HCT116 (cell line): ENCODE measurements at regions not wholly inside any gene's neighbourhood (a gene's known extent, or its start where the extent isn't known, plus 50 kb on each side); places are given as distances from the start of the nearest gene placed in this dataset.
A peak's percentile ranks its signal among the peaks of the same experiment; 100 is the strongest.

Experiments used
- ATAC-seq: fragments of 200-7000 bp; cut with Tn5 transposase; 2 replicates; pipeline ENCODE4 v1.9.1; 2020; ENCODE audit warnings: mild to moderate bottlenecking, moderate library complexity
- BruUV-seq: library from RNA; stranded (reverse); fragments of 400-500 nt; replicated peaks from 2 replicates; lab custom pipeline; 2021; lab: Mats Ljungman, UMichigan
- CTCF ChIA-PET: fragments of 300-600 bp; sonication (Branson Sonifier 250); formaldehyde crosslinking; loops from one replicate; lab custom pipeline; 2021; ENCODE audit warnings: antibody characterized with exemption; lab: Charles Lee
- POLR2A ChIA-PET: fragments of 300-600, 350-600 bp; sonication (Branson Sonifier 250); formaldehyde crosslinking; loops from one replicate; lab custom pipeline; 2021; ENCODE audit warnings: antibody characterized with exemption; lab: Charles Lee
- RAD21 ChIA-PET, 2 experiments: fragments of 300-600 bp; sonication (Branson Sonifier 250); formaldehyde crosslinking; loops; one replicate each; lab custom pipeline; 2023; ENCODE audit warnings: low total read pairs in 2 of 2; ENCODE audit not compliant: uncharacterized antibody in 2 of 2, unreplicated experiment in 2 of 2, low non-redundant PET in 1 of 2; lab: Charles Lee
- DNase-seq: peaks from one replicate; pipeline ENCODE4 v3.0.0-alpha.2; 2010; ENCODE audit warnings: low read depth, low spot score
- H2AFZ ChIP-seq: fragments of 200-600 bp; shearing (Covaris generic), sonication (generic); 2 replicates; pipeline ENCODE4 v1.6.1; 2017; ENCODE audit warnings: low read depth, mixed run types, mixed read lengths, antibody characterized with exemption, low read length; ENCODE audit not compliant: poor library complexity, severe bottlenecking
- H3K27ac ChIP-seq: 2 replicates; pipeline ENCODE4 v1.5.1; 2012; ENCODE audit warnings: low read depth, low read length
- H3K27me3 ChIP-seq: fragments of 200-600 bp; sonication (generic); 2 replicates; pipeline ENCODE4 v1.6.1; 2016; ENCODE audit warnings: mixed run types, low read length, mixed read lengths; ENCODE audit not compliant: insufficient read depth
- H3K36me3 ChIP-seq, 2 experiments: fragments of 200-500 bp in 1 of 2; fragments of 200-600 bp in 1 of 2; sonication (Bioruptor generic) in 1 of 2; sonication (generic) in 1 of 2; 2 replicates each; pipeline versions ENCODE4 v1.5.1 to v1.6.1; 2014 to 2016; ENCODE audit warnings: low read length in 2 of 2, inconsistent platforms in 1 of 2, mixed read lengths in 1 of 2, mixed run types in 1 of 2; ENCODE audit not compliant: insufficient read depth in 2 of 2, control insufficient read depth in 1 of 2
- H3K4me1 ChIP-seq, 2 experiments: fragments of 200-600 bp in 1 of 2; sonication (generic) in 1 of 2; 2 replicates each; pipeline versions ENCODE4 v1.5.1 to v1.6.1; 2012 to 2017; ENCODE audit warnings: low read length in 2 of 2, inconsistent platforms in 1 of 2, mild to moderate bottlenecking in 1 of 2, mixed read lengths in 1 of 2, mixed run types in 1 of 2, moderate library complexity in 1 of 2; ENCODE audit not compliant: insufficient read depth in 2 of 2, control insufficient read depth in 1 of 2
- H3K4me2 ChIP-seq: fragments of 200-600 bp; sonication (generic); 2 replicates; pipeline ENCODE4 v1.6.1; 2017; ENCODE audit warnings: mixed run types, low read length, mixed read lengths
- H3K4me3 ChIP-seq, 2 experiments: fragments of 200-600 bp in 1 of 2; sonication (generic) in 1 of 2; replicated peaks in 1 of 2; 2 replicates each; pipeline ENCODE4 v1.5.1; 2011 to 2016; ENCODE audit warnings: low read length in 2 of 2, control low read depth in 1 of 2, low read depth in 1 of 2, mild to moderate bottlenecking in 1 of 2, mixed read lengths in 1 of 2, mixed run types in 1 of 2
- H3K79me2 ChIP-seq: fragments of 200-600 bp; sonication (generic); 2 replicates; pipeline ENCODE4 v1.6.1; 2017; ENCODE audit warnings: mild to moderate bottlenecking, mixed run types, low read length, moderate library complexity, mixed read lengths; ENCODE audit not compliant: insufficient read depth
- H3K9ac ChIP-seq: fragments of 200-600 bp; sonication (generic); 2 replicates; pipeline ENCODE4 v1.6.1; 2016; ENCODE audit warnings: low read length, mixed read lengths
- H3K9me2 ChIP-seq: fragments of 200-600 bp; sonication (generic), shearing (Covaris generic); 2 replicates; pipeline ENCODE4 v1.6.1; 2017; ENCODE audit warnings: mixed run types, mild to moderate bottlenecking, moderate library complexity; ENCODE audit not compliant: insufficient read depth
- H3K9me3 ChIP-seq, 2 experiments: fragments of 200-500 bp in 1 of 2; fragments of 200-600 bp in 1 of 2; sonication (Bioruptor generic) in 1 of 2; sonication (generic) in 1 of 2; 2 replicates each; pipeline ENCODE4 v1.6.1; 2014 to 2017; ENCODE audit warnings: low read length in 2 of 2, mixed read lengths in 2 of 2, inconsistent platforms in 1 of 2, low read depth in 1 of 2, mild to moderate bottlenecking in 1 of 2, mixed run types in 1 of 2, moderate library complexity in 1 of 2; ENCODE audit not compliant: control insufficient read depth in 1 of 2, insufficient read depth in 1 of 2
- H4K20me1 ChIP-seq: fragments of 200-600 bp; sonication (generic), shearing (Covaris generic); 2 replicates; pipeline ENCODE4 v1.6.1; 2017; ENCODE audit warnings: mixed run types, mild to moderate bottlenecking, moderate library complexity; ENCODE audit not compliant: insufficient read depth
- ATF3 ChIP-seq: IDR thresholded peaks from 2 replicates; pipeline ENCODE4 v1.6.1; 2012
- CBX3 ChIP-seq: IDR thresholded peaks from 2 replicates; pipeline ENCODE4 v1.6.1; 2012; ENCODE audit warnings: low read depth
- EGR1 ChIP-seq: IDR thresholded peaks from 2 replicates; pipeline ENCODE4 v1.6.1; 2012; ENCODE audit warnings: low read depth
- EZH2phosphoT487 ChIP-seq: fragments of 200-600 bp; IDR thresholded peaks from 2 replicates; pipeline ENCODE4 v1.6.1; 2018; ENCODE audit warnings: antibody characterized with exemption, borderline replicate concordance
- RAD21 ChIP-seq: IDR thresholded peaks from 2 replicates; pipeline ENCODE4 v1.6.1; 2012; ENCODE audit warnings: low read depth, mild to moderate bottlenecking
- SIN3A ChIP-seq: IDR thresholded peaks from 2 replicates; pipeline ENCODE4 v1.6.1; 2012; ENCODE audit warnings: low read depth
- SP1 ChIP-seq: IDR thresholded peaks from 2 replicates; pipeline ENCODE4 v1.6.1; 2012; ENCODE audit warnings: low read depth
- SRF ChIP-seq: IDR thresholded peaks from 2 replicates; pipeline ENCODE4 v1.6.1; 2012; ENCODE audit warnings: low read depth
- TCF7L2 ChIP-seq: IDR thresholded peaks from 2 replicates; pipeline ENCODE4 v1.7.0; 2011; ENCODE audit warnings: borderline replicate concordance, inconsistent platforms; ENCODE audit not compliant: insufficient read depth, insufficient read length; ENCODE audit errors: extremely low read depth
- YY1 ChIP-seq: IDR thresholded peaks from 2 replicates; pipeline ENCODE4 v1.6.1; 2011; ENCODE audit warnings: low read length, low read depth, moderate library complexity, mild to moderate bottlenecking; ENCODE audit not compliant: insufficient replicate concordance; ENCODE audit errors: extremely low read depth
- ZFX ChIP-seq: fragments of 450-650 bp; IDR thresholded peaks from 2 replicates; pipeline ENCODE4 v1.6.1; 2017
- ZNF274 ChIP-seq: fragments of 200-500 bp; sonication (Bioruptor generic); IDR thresholded peaks from 2 replicates; pipeline ENCODE4 v1.6.1; 2014; ENCODE audit warnings: mild to moderate bottlenecking, low read depth, low read length, inconsistent platforms
- intact Hi-C: fragments of 100-400 bp; cut with micrococcal nuclease; formaldehyde crosslinking; loops from 2 replicates; pipeline ENCODE4 v1.10.0; 2022

GRCh38 chr1:185656663-185657062 is 77.5 kb upstream of the HMCN1 start:
- Histone ChIP-seq H3K4me3 (no peak overlapping the region), H3K27ac (no peak overlapping the region), H3K27me3 (no peaks in the 10 kb centered on the region), H3K79me2 (no peaks in the 10 kb centered on the region), H4K20me1 (no peaks in the 10 kb centered on the region), H3K9me3 (no peaks in the 10 kb centered on the region), H2AFZ (no peak overlapping the region), H3K4me2 (no peak overlapping the region), H3K4me1 (no peaks in the 10 kb centered on the region), H3K9me2 (no peaks in the 10 kb centered on the region), H3K9ac (no peak overlapping the region), H3K36me3 (no peaks in the 10 kb centered on the region)
- no peak for DNase-seq
- BruUV-seq, result no TSS peak
- TF ChIP-seq SRF (no peak), SIN3A (no peak), RAD21 (0 out of 2 replicates have a peak, but pooled peaks have one; percentile 12), ATF3 (no peak)
- ChIA-PET RAD21 (no interaction called here), POLR2A (no interaction called here), CTCF (interaction anchor here (0.6 kb wide), 1 partner anchor 24 kb away, joined by 3 read pairs; no protein-coding TSS in a partner anchor)
- ATAC-seq, result no peak
- intact Hi-C loops, result no loop called here

- intact Hi-C loops, result no loop called here
- TF ChIP-seq YY1 (no peak), ZNF274 (no peak), EZH2phosphoT487 (no peak), ATF3 (no peak), TCF7L2 (no peak), SIN3A (no peak), ZFX (no peak), RAD21 (no peak), EGR1 (no peak), SP1 (no peak), CBX3 (no peak)
- no peaks in the 10 kb centered on the region for H3K27me3 ChIP-seq
- H3K9me3 ChIP-seq, result no peaks in the 10 kb centered on the region
- no peak for ATAC-seq
- no peaks in the 10 kb centered on the region for H3K9me2 ChIP-seq
- H4K20me1 ChIP-seq, result no peaks in the 10 kb centered on the region
- H3K79me2 ChIP-seq, result no peaks in the 10 kb centered on the region
- no peak for DNase-seq
- no peak overlapping the region for H2AFZ ChIP-seq
- BruUV-seq, result no TSS peak
- H3K4me3 ChIP-seq, result no peak overlapping the region
- no peak overlapping the region for H3K27ac ChIP-seq
- POLR2A ChIA-PET, result no interaction called here
- H3K4me1 ChIP-seq, result no peaks in the 10 kb centered on the region
- H3K4me2 ChIP-seq, result no peak overlapping the region
- H3K36me3 ChIP-seq, result no peaks in the 10 kb centered on the region
- RAD21 ChIA-PET, result no interaction called here
- no peak overlapping the region for H3K9ac ChIP-seq
- CTCF ChIA-PET, result interaction anchor here (0.9 kb wide), 1 partner anchor 26 kb away, joined by 3 read pairs; no protein-coding TSS in a partner anchor
Observed at GRCh38 chr1:185654952-185655314, 79.3 kb upstream of the HMCN1 start.
